ENCODE measurements at regions not wholly inside any gene's neighbourhood (a gene's known extent, or its start where the extent isn't known, plus 50 kb on each side); places are given as distances from the start of the nearest gene placed in this dataset.

DNA sequence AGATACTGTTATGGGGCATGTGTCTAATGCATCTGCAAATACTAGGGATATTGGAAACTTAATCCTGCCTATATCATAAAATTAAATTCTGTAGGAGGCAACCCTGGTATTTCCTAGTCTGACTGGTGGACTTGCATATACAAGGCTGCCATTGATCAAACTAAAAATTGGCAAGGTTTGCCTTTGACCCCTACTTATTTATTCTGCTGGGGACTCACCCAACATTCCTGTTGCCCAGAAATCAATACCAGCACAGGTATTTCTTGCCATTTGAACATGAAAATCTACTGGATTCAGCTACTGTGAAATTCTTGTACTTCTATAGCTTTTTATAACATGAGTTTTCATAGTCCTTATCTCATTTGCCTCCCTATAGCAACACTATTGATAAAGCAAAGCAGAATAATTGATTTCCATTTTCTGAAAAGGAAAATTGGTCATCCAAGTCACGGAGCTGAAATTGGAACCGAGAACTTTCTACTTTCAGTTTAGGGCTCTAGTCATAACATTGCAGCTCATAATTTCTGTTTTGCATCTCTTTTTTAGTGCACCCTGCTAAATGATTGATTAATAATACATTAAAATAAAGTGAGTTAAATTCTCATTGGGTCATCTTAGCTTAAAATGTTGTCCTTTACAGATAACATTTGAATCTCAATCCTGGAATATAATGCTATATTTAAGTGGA lies 365.2 kb downstream of the MFSD1 start:
- TF ChIP-seq EP300 (IDR thresholded peaks at IDR 0.05): no peak
- no peak for TF ChIP-seq POLR2A (IDR thresholded peaks at IDR 0.05)
- TF ChIP-seq POLR2AphosphoS5 (IDR thresholded peaks at IDR 0.05): no peak
- TF ChIP-seq CTCF (IDR thresholded peaks at IDR 0.05): no peak
- no peaks in the 10 kb centered on the region for H3K4me1 ChIP-seq
- H3K27me3 ChIP-seq: no peaks in the 10 kb centered on the region
- intact Hi-C loops (cut with DNase I): no loop called here
- no peak overlapping the region for H3K27ac ChIP-seq
- 88% methylated on average over 2 of the region's 2 CpGs for WGBS, 2 donors
- H3K4me3 ChIP-seq: no peak overlapping the region
- no peaks in the 10 kb centered on the region for H3K36me3 ChIP-seq
- no peak for DNase-seq
- no peaks in the 10 kb centered on the region for H3K9me3 ChIP-seq

DNA sequence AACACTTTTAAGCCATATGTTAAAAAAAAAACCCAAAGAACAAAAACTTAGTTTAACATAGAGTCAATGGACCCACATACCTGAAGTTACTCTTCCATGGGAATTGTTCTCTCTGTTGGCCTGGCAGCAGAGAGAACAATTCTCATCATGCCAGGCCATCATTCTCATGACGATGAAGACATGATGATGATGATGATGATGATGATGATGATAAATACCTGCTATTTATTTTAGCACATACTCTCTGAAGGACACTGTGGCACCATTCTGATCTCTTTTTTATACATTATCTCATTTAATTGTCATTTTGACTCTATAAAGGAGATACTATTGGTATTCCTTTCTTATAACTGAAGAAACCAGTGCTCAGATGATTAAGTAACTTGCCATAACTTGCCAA lies 366.9 kb downstream of the MFSD1 start:
- Histone ChIP-seq H3K27ac (no peak overlapping the region), H3K4me1 (no peaks in the 10 kb centered on the region), H3K9me3 (no peaks in the 10 kb centered on the region), H3K4me3 (no peak overlapping the region), H3K36me3 (no peaks in the 10 kb centered on the region), H3K27me3 (no peaks in the 10 kb centered on the region)
- 92 to 94% methylated on average over 1 of the region's 1 CpG for WGBS, 2 donors
- intact Hi-C loops (cut with DNase I): no loop called here
- no peak for DNase-seq
- no peak for TF ChIP-seq POLR2AphosphoS5 (IDR thresholded peaks at IDR 0.05)
- TF ChIP-seq CTCF (IDR thresholded peaks at IDR 0.05): no peak
- no peak for TF ChIP-seq POLR2A (IDR thresholded peaks at IDR 0.05)

DNA sequence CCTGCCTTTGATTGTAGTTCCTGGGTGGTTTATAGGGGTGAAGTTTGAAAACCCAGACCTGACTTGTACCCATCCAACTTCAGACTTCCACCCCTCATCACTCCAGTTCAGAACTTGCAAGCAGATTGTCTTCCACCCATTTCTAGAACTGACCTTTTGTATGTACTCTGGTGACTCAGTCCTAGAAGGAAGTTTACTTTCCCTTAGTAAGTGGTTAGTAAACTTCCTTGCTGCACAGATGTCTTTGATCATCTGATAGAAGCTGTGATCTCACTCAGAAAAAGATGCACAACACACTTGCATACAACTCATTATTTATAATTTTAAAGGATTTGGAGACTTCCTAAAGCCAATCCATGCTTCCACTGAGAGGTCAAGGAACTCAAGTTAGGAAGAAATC lies 368.0 kb downstream of the MFSD1 start:
- H3K4me1 ChIP-seq: no peaks in the 10 kb centered on the region
- no peaks in the 10 kb centered on the region for H3K36me3 ChIP-seq
- no peaks in the 10 kb centered on the region for H3K9me3 ChIP-seq
- intact Hi-C loops (cut with DNase I): no loop called here
- H3K27ac ChIP-seq: no peak overlapping the region
- TF ChIP-seq EP300 (IDR thresholded peaks at IDR 0.05) (no peak), CTCF (IDR thresholded peaks at IDR 0.05) (no peak), POLR2AphosphoS5 (IDR thresholded peaks at IDR 0.05) (no peak), POLR2A (IDR thresholded peaks at IDR 0.05) (no peak)
- no peak overlapping the region for H3K4me3 ChIP-seq
- H3K27me3 ChIP-seq: no peaks in the 10 kb centered on the region
- no peak for DNase-seq

GRCh38 chr3:159170436-159171003 lies 368.7 kb downstream of the MFSD1 start:
- intact Hi-C loops (cut with DNase I): no loop called here
- no peak for DNase-seq
- no peak overlapping the region for H3K4me3 ChIP-seq
- no peaks in the 10 kb centered on the region for H3K9me3 ChIP-seq
- H3K4me1 ChIP-seq: no peaks in the 10 kb centered on the region
- 72 to 85% methylated on average over 4 of the region's 4 CpGs for WGBS, 2 donors
- H3K27ac ChIP-seq: peak overlapping the region in 1 of 4 donors; percentile 10
- no peak for TF ChIP-seq POLR2A (IDR thresholded peaks at IDR 0.05)
- TF ChIP-seq POLR2AphosphoS5 (IDR thresholded peaks at IDR 0.05): no peak
- no peak for TF ChIP-seq EP300 (IDR thresholded peaks at IDR 0.05)
- no peak for TF ChIP-seq CTCF (IDR thresholded peaks at IDR 0.05)
- H3K36me3 ChIP-seq: no peaks in the 10 kb centered on the region
- no peaks in the 10 kb centered on the region for H3K27me3 ChIP-seq

DNA sequence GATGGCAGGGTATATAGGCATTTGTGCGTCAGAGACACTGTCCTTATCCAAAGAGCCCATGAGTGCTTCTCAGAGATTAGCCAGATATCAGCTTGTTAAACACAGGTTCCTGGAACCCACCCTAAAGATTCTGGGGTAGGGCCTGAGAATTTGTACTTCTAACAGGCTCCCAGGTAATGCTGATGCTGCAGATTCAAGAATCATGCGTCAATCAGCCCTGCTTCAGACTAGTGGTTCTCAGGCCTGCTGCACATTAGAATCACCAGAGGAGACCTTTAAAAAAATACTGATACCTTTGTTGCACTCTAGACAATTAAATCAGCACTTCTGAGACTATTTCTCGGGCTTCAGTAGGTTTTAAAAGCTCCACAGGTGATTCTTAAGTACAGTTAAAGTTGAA lies 369.5 kb downstream of the MFSD1 start:
- Histone ChIP-seq H3K4me3 (no peak overlapping the region), H3K27ac (no peak overlapping the region), H3K9me3 (no peaks in the 10 kb centered on the region), H3K27me3 (no peaks in the 10 kb centered on the region), H3K4me1 (no peaks in the 10 kb centered on the region), H3K36me3 (no peaks in the 10 kb centered on the region)
- TF ChIP-seq POLR2A (IDR thresholded peaks at IDR 0.05) (no peak), POLR2AphosphoS5 (IDR thresholded peaks at IDR 0.05) (no peak), EP300 (IDR thresholded peaks at IDR 0.05) (no peak), CTCF (IDR thresholded peaks at IDR 0.05) (no peak)
- DNase-seq: no peak
- intact Hi-C loops (cut with DNase I): no loop called here
- 80 to 82% methylated on average over 3 of the region's 3 CpGs for WGBS, 2 donors
